Skeletal muscle cell (primary cell): ENCODE measurements at regions not wholly inside any gene's neighbourhood (a gene's known extent, or its start where the extent isn't known, plus 50 kb on each side); places are given as distances from the start of the nearest gene placed in this dataset.

ENCODE experiments used
- DNase-seq: peaks from one replicate; pipeline ENCODE4 v3.0.0-alpha.2; 2010; ENCODE audit warnings: low read depth
- H3K4me3 ChIP-seq: 2 replicates; pipeline ENCODE4 v1.5.1; 2011; ENCODE audit warnings: low read depth, mild to moderate bottlenecking, control low read depth, low read length, moderate library complexity

- no peak for DNase-seq
Measured at GRCh38 chr6:106035655-106036054, 50.5 kb upstream of the PRDM1 start.

GRCh38 chr6:106033806-106034205 is 52.3 kb upstream of the PRDM1 start:
- no peak overlapping the region for H3K4me3 ChIP-seq
- DNase-seq, result no peak

More at GRCh38 chr6:106035655-106036054, 50.5 kb upstream of the PRDM1 start:
- no peak overlapping the region for H3K4me3 ChIP-seq

GRCh38 chr6:106027758-106028157 is 58.4 kb upstream of the PRDM1 start:
- H3K4me3 ChIP-seq, result no peak overlapping the region
- no peak for DNase-seq

GRCh38 chr6:106026748-106027715 is 59.1 kb upstream of the PRDM1 start:
- no peak overlapping the region for H3K4me3 ChIP-seq
- peak; percentile 50 for DNase-seq

- no peak overlapping the region for H3K4me3 ChIP-seq
- no peak for DNase-seq
Measured at GRCh38 chr6:106025655-106026054, 60.5 kb upstream of the PRDM1 start.

- no peak for DNase-seq
- H3K4me3 ChIP-seq, result no peak overlapping the region
Measured at GRCh38 chr6:106022801-106023200, 63.3 kb upstream of the PRDM1 start.

GRCh38 chr6:106017454-106017853 is 68.7 kb upstream of the PRDM1 start:
- H3K4me3 ChIP-seq, result no peak overlapping the region
- DNase-seq, result no peak

GRCh38 chr6:106014955-106015354 is 71.2 kb upstream of the PRDM1 start:
- no peak for DNase-seq
- H3K4me3 ChIP-seq, result no peak overlapping the region

GRCh38 chr6:106011476-106011875 is 74.7 kb upstream of the PRDM1 start:
- DNase-seq, result no peak
- no peak overlapping the region for H3K4me3 ChIP-seq

GRCh38 chr6:106005954-106006353 is 80.2 kb upstream of the PRDM1 start:
- no peak overlapping the region for H3K4me3 ChIP-seq

GRCh38 chr6:106005013-106005412 is 81.1 kb upstream of the PRDM1 start:
- DNase-seq, result no peak
- H3K4me3 ChIP-seq, result no peak overlapping the region

More at GRCh38 chr6:106005954-106006353, 80.2 kb upstream of the PRDM1 start:
- no peak for DNase-seq

GRCh38 chr6:106003268-106003987 is 82.7 kb upstream of the PRDM1 start:
- no peak overlapping the region for H3K4me3 ChIP-seq
- DNase-seq, result no peak

GRCh38 chr6:106002005-106002404 is 84.1 kb upstream of the PRDM1 start:
- DNase-seq, result no peak
- no peak overlapping the region for H3K4me3 ChIP-seq

- no peak overlapping the region for H3K4me3 ChIP-seq
Measured at GRCh38 chr6:106000935-106001334, 85.2 kb upstream of the PRDM1 start.

GRCh38 chr6:105997482-105997881 is 88.7 kb upstream of the PRDM1 start:
- no peak overlapping the region for H3K4me3 ChIP-seq
- no peak for DNase-seq

More at GRCh38 chr6:106000935-106001334, 85.2 kb upstream of the PRDM1 start:
- DNase-seq, result no peak

- H3K4me3 ChIP-seq, result peak overlapping the region; percentile 70
- no peak for DNase-seq
Measured at GRCh38 chr6:105995391-105995865, 90.7 kb upstream of the PRDM1 start.

GRCh38 chr6:105994591-105995390 is 91.3 kb upstream of the PRDM1 start:
- H3K4me3 ChIP-seq, result peak overlapping the region; percentile 70
- peak; percentile 40 for DNase-seq

GRCh38 chr6:105994118-105994590 is 92.0 kb upstream of the PRDM1 start:
- no peak for DNase-seq
- peak overlapping the region; percentile 70 for H3K4me3 ChIP-seq

GRCh38 chr6:105993341-105994117 is 92.6 kb upstream of the PRDM1 start:
- no peak for DNase-seq

More at GRCh38 chr6:105993341-105994117, 92.6 kb upstream of the PRDM1 start:
- peak overlapping the region; percentile 70 for H3K4me3 ChIP-seq
